ENCODE measurements at regions not wholly inside any gene's neighbourhood (a gene's known extent, or its start where the extent isn't known, plus 50 kb on each side); places are given as distances from the start of the nearest gene placed in this dataset.

- H3K4me1 ChIP-seq, result no peaks in the 10 kb centered on the region
- H3K36me3 ChIP-seq, result no peaks in the 10 kb centered on the region
- no peaks in the 10 kb centered on the region for H3K27me3 ChIP-seq
- no peak overlapping the region for H3K27ac ChIP-seq
- no peaks in the 10 kb centered on the region for H3K9me3 ChIP-seq
- DNase-seq, result no peak
- ATAC-seq, result no peak
- intact Hi-C loops (cut with DNase I; ENCODE audit: low total_unique reads) (no loop called here), in situ Hi-C loops (cut with MboI; ENCODE audit: low sequenced_read_pairs in 4 of 4) (no loop called here)
- no peak overlapping the region for H3K4me3 ChIP-seq
- no peak for TF ChIP-seq POLR2A (IDR thresholded peaks at IDR 0.05)
- no peak for TF ChIP-seq CTCF (IDR thresholded peaks at IDR 0.05 in 4 of 5, conservative IDR thresholded peaks at IDR 0.05 in 1 of 5)
These were observed 809.9 kb upstream of the EEF2KMT start for GRCh38 chr16:5907544-5907943.

- Histone ChIP-seq H3K27me3 (no peaks in the 10 kb centered on the region), H3K36me3 (no peaks in the 10 kb centered on the region), H3K4me3 (no peak overlapping the region), H3K4me1 (no peaks in the 10 kb centered on the region), H3K9me3 (no peaks in the 10 kb centered on the region), H3K27ac (no peak overlapping the region)
- in situ Hi-C loops (cut with MboI; ENCODE audit: low sequenced_read_pairs in 4 of 4) (no loop called here), intact Hi-C loops (cut with DNase I; ENCODE audit: low total_unique reads) (no loop called here)
- DNase-seq, result no peak
- no peak for ATAC-seq
- TF ChIP-seq CTCF (IDR thresholded peaks at IDR 0.05 in 4 of 5, conservative IDR thresholded peaks at IDR 0.05 in 1 of 5), result no peak
- no peak for TF ChIP-seq POLR2A (IDR thresholded peaks at IDR 0.05)
These were observed 808.8 kb upstream of the EEF2KMT start for GRCh38 chr16:5906351-5906750.

GRCh38 chr16:5905935-5906334, 808.3 kb upstream of the EEF2KMT start:
- ATAC-seq (no peak), DNase-seq (no peak)
- Histone ChIP-seq H3K27me3 (no peaks in the 10 kb centered on the region), H3K4me3 (no peak overlapping the region), H3K36me3 (no peaks in the 10 kb centered on the region), H3K4me1 (no peaks in the 10 kb centered on the region), H3K9me3 (no peaks in the 10 kb centered on the region), H3K27ac (no peak overlapping the region)
- intact Hi-C loops (cut with DNase I; ENCODE audit: low total_unique reads) (no loop called here), in situ Hi-C loops (cut with MboI; ENCODE audit: low sequenced_read_pairs in 4 of 4) (no loop called here)
- TF ChIP-seq CTCF (IDR thresholded peaks at IDR 0.05 in 4 of 5, conservative IDR thresholded peaks at IDR 0.05 in 1 of 5), result no peak
- no peak for TF ChIP-seq POLR2A (IDR thresholded peaks at IDR 0.05)

GRCh38 chr16:5903832-5904231, 806.2 kb upstream of the EEF2KMT start:
- H3K4me3 ChIP-seq, result no peak overlapping the region
- intact Hi-C loops (cut with DNase I; ENCODE audit: low total_unique reads) (no loop called here), in situ Hi-C loops (cut with MboI; ENCODE audit: low sequenced_read_pairs in 4 of 4) (no loop called here)
- no peaks in the 10 kb centered on the region for H3K27me3 ChIP-seq
- ATAC-seq, result no peak
- H3K27ac ChIP-seq, result no peak overlapping the region
- TF ChIP-seq CTCF (IDR thresholded peaks at IDR 0.05 in 4 of 5, conservative IDR thresholded peaks at IDR 0.05 in 1 of 5), result no peak
- TF ChIP-seq POLR2A (IDR thresholded peaks at IDR 0.05), result no peak
- H3K9me3 ChIP-seq, result no peaks in the 10 kb centered on the region
- H3K36me3 ChIP-seq, result no peaks in the 10 kb centered on the region
- DNase-seq, result no peak
- H3K4me1 ChIP-seq, result no peaks in the 10 kb centered on the region

GRCh38 chr16:5903153-5903552, 805.6 kb upstream of the EEF2KMT start:
- H3K4me1 ChIP-seq, result no peaks in the 10 kb centered on the region
- no peak overlapping the region for H3K27ac ChIP-seq
- H3K27me3 ChIP-seq, result no peaks in the 10 kb centered on the region
- no peaks in the 10 kb centered on the region for H3K9me3 ChIP-seq
- TF ChIP-seq CTCF (IDR thresholded peaks at IDR 0.05 in 4 of 5, conservative IDR thresholded peaks at IDR 0.05 in 1 of 5), result no peak
- TF ChIP-seq POLR2A (IDR thresholded peaks at IDR 0.05), result no peak
- in situ Hi-C loops (cut with MboI; ENCODE audit: low sequenced_read_pairs in 4 of 4) (no loop called here), intact Hi-C loops (cut with DNase I; ENCODE audit: low total_unique reads) (no loop called here)
- no peak for ATAC-seq
- no peak for DNase-seq
- H3K4me3 ChIP-seq, result no peak overlapping the region
- H3K36me3 ChIP-seq, result no peaks in the 10 kb centered on the region
